Astrocyte of the cerebellum (primary cell): ENCODE measurements at regions not wholly inside any gene's neighbourhood (a gene's known extent, or its start where the extent isn't known, plus 50 kb on each side); places are given as distances from the start of the nearest gene placed in this dataset.
"Not testable (repeated sequence)": the region's sequence is repeated elsewhere in the genome, so short reads cannot be mapped to it uniquely, and the experiment has no call there.

Experiments
- DNase-seq: peaks from one replicate; pipeline ENCODE4 v3.0.0-alpha.2; 2011; ENCODE audit warnings: low read depth
- H3K4me3 ChIP-seq: 2 replicates; pipeline ENCODE4 v1.5.1; 2011; ENCODE audit warnings: mild to moderate bottlenecking, low read depth, low read length, moderate library complexity
- CTCF ChIP-seq: IDR thresholded peaks from 2 replicates; pipeline ENCODE4 v1.5.1; 2012; ENCODE audit warnings: low read length, low read depth, moderate library complexity, mild to moderate bottlenecking; ENCODE audit errors: missing control alignments
- in situ Hi-C: cut with HindIII; loops from 2 replicates; pipeline ENCODE4 v1.10.0; 2017; ENCODE audit warnings: low sequenced_read_pairs

GRCh38 chr7:131816391-131817007, 260.1 kb upstream of the PODXL start:
- in situ Hi-C loops: no loop called here
- TF ChIP-seq CTCF: no peak
- no peak for DNase-seq

DNA sequence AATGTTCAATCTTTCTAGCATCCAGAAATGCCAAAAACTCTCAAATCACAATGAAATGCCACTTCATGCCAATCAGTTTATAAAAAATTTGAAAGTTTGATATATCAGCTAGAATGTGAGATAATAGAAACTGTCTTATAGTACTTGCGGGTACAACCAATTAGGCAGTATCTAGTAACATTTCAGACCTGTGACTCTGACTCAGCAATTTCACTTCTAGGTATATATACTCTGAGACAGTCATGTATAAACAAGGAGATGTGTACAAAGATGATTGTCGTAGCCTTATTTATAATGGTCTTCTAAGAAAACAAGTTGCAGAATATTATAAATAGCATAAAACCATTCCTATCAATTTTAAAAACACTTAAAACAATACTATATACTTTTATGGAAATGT, 252.3 kb upstream of the PODXL start:
- H3K4me3 ChIP-seq: no peak overlapping the region
- in situ Hi-C loops: no loop called here
- no peak for DNase-seq
- no peak for TF ChIP-seq CTCF

More at GRCh38 chr7:131816391-131817007, 260.1 kb upstream of the PODXL start:
- H3K4me3 ChIP-seq: no peak overlapping the region

DNA sequence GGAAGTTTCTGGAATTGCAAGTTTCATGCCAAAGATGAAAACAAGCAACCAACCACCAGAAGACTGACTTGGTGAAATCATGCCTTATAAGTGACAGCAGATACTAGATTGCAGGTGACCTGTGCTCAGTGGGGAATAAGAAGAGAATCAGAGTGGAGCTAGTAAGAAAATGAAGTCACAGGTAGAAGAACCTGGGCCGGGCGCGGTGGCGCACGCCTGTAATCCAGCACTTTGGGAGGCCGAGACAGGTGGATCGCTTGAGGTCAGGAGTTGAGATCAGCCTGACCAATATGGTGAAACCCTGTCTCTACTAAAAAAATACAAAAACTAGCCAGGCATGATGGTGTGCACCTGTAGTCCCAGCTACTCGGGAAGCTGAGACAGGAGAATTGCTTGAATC, 251.7 kb upstream of the PODXL start:
- in situ Hi-C loops, DNase-seq, H3K4me3 ChIP-seq: not testable (repeated sequence)

DNA sequence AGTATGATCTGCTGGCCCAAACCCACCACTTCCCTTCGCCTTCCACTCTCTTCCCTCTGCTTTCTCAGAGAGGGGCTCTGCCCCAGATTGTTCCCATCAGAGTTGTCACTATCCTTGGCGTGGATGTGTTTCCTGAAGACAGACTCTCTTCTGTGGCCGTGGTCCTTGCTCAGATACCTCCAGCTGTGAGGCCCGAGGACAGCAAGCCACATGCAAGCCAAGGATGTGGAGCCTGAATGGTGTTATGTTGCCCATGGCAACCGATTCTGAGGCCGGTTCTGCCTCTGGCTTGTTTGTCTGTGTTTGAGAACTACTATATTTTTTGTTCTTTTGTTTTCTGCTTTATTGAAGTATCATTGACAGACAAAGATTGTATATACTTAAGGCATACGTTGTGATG, 247.4 kb upstream of the PODXL start:
- in situ Hi-C loops: no loop called here
- no peak for TF ChIP-seq CTCF
- no peak overlapping the region for H3K4me3 ChIP-seq
- DNase-seq: no peak

- TF ChIP-seq CTCF: no peak
- no peak for DNase-seq
- in situ Hi-C loops: no loop called here
- no peak overlapping the region for H3K4me3 ChIP-seq
These were observed 245.9 kb upstream of the PODXL start for GRCh38 chr7:131802195-131802864.

GRCh38 chr7:131800531-131800930, 244.1 kb upstream of the PODXL start:
- DNase-seq: no peak
- no peak overlapping the region for H3K4me3 ChIP-seq
- no peak for TF ChIP-seq CTCF
- in situ Hi-C loops: no loop called here

- TF ChIP-seq CTCF: no peak
- in situ Hi-C loops: no loop called here
- no peak for DNase-seq
- H3K4me3 ChIP-seq: no peak overlapping the region
These were observed 243.6 kb upstream of the PODXL start for GRCh38 chr7:131800008-131800407.
